ENCODE measurements at regions not wholly inside any gene's neighbourhood (a gene's known extent, or its start where the extent isn't known, plus 50 kb on each side); places are given as distances from the start of the nearest gene placed in this dataset.

- DNase-seq (ENCODE audit: low read depth, low spot score): no peak
- Histone ChIP-seq H3K9me1 (replicated peaks; ENCODE audit: control insufficient read depth, extremely low read depth, insufficient read depth, low read length) (no peaks in the 10 kb centered on the region), H2AFZ (ENCODE audit: low read depth, low read length) (no peak overlapping the region), H3K36me3 (ENCODE audit: control insufficient read depth in 2 of 2, extremely low read depth in 1 of 2, insufficient read depth in 2 of 2, low read length in 2 of 2) (no peaks in the 10 kb centered on the region), H3K4me2 (ENCODE audit: insufficient read depth, low read length) (no peak overlapping the region), H3K79me2 (ENCODE audit: control insufficient read depth, insufficient read depth, low read length) (no peaks in the 10 kb centered on the region), H3K27ac (ENCODE audit: insufficient read depth, low read depth, low read length) (no peak overlapping the region), H3K4me3 (replicated peaks in 1 of 3; ENCODE audit: insufficient read depth in 1 of 3, low read depth in 1 of 3, low read length in 3 of 3) (no peak overlapping the region), H3K27me3 (ENCODE audit: control insufficient read depth in 2 of 2, insufficient read depth in 2 of 2, low read length in 2 of 2) (no peaks in the 10 kb centered on the region), H3K9me3 (replicated peaks; ENCODE audit: control insufficient read depth, insufficient read depth, low read length) (peaks cover 2% of the 10 kb centered on the region), H4K20me1 (replicated peaks; ENCODE audit: control insufficient read depth, extremely low read depth, insufficient read depth, low read length) (no peaks in the 10 kb centered on the region), H3K4me1 (ENCODE audit: control insufficient read depth, extremely low read depth, insufficient read depth, low read length) (no peaks in the 10 kb centered on the region), H3K9ac (replicated peaks; ENCODE audit: extremely low read depth, insufficient read depth, low read length) (no peak overlapping the region)
- ChIA-PET POLR2A (no interaction called here), CTCF (no interaction called here)
- dilution Hi-C loops (cut with MboI; ENCODE audit: extremely low pct_ligation_motif_present, low sequenced_read_pairs) (no loop called here), intact Hi-C loops (cut with micrococcal nuclease) (no loop called here)
- TF ChIP-seq JUN (IDR thresholded peaks at IDR 0.05; ENCODE audit: borderline replicate concordance, insufficient read depth, insufficient read length, low read depth) (no peak), GATA2 (IDR thresholded peaks at IDR 0.05; ENCODE audit: insufficient read depth, insufficient read length, low read depth, low read length) (no peak), FOS (IDR thresholded peaks at IDR 0.05; ENCODE audit: borderline replicate concordance, insufficient read depth, low read length) (no peak), POLR2A (IDR thresholded peaks at IDR 0.05; ENCODE audit: low read depth, low read length) (no peak), EZH2 (IDR thresholded peaks at IDR 0.05; ENCODE audit: borderline replicate concordance, low read depth, low read length, severe bottlenecking) (no peak), MYC (IDR thresholded peaks at IDR 0.05; ENCODE audit: low read depth, low read length) (no peak), CTCF (IDR thresholded peaks at IDR 0.05; ENCODE audit: extremely low read depth in 1 of 2, insufficient read depth in 1 of 2, low read depth in 1 of 2, low read length in 2 of 2) (no peak), POLR2AphosphoS5 (IDR thresholded peaks at IDR 0.05; ENCODE audit: insufficient read depth, low read depth, low read length) (no peak)
- TF ChIP-seq, protein P1, sequence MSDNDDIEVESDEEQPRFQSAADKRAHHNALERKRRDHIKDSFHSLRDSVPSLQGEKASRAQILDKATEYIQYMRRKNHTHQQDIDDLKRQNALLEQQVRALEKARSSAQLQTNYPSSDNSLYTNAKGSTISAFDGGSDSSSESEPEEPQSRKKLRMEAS (IDR thresholded peaks at IDR 0.05; ENCODE audit: insufficient read depth, insufficient read length): no peak
- BruUV-seq (replicated peaks): no TSS peak
- no peak for FAIRE-seq
Measured at GRCh38 chr4:58275856-58276255, 1165.7 kb upstream of the IGFBP7 start.

Data from endothelial cell of umbilical vein (primary cell).